ENCODE measurements at regions not wholly inside any gene's neighbourhood (a gene's known extent, or its start where the extent isn't known, plus 50 kb on each side); places are given as distances from the start of the nearest gene placed in this dataset.

DNA sequence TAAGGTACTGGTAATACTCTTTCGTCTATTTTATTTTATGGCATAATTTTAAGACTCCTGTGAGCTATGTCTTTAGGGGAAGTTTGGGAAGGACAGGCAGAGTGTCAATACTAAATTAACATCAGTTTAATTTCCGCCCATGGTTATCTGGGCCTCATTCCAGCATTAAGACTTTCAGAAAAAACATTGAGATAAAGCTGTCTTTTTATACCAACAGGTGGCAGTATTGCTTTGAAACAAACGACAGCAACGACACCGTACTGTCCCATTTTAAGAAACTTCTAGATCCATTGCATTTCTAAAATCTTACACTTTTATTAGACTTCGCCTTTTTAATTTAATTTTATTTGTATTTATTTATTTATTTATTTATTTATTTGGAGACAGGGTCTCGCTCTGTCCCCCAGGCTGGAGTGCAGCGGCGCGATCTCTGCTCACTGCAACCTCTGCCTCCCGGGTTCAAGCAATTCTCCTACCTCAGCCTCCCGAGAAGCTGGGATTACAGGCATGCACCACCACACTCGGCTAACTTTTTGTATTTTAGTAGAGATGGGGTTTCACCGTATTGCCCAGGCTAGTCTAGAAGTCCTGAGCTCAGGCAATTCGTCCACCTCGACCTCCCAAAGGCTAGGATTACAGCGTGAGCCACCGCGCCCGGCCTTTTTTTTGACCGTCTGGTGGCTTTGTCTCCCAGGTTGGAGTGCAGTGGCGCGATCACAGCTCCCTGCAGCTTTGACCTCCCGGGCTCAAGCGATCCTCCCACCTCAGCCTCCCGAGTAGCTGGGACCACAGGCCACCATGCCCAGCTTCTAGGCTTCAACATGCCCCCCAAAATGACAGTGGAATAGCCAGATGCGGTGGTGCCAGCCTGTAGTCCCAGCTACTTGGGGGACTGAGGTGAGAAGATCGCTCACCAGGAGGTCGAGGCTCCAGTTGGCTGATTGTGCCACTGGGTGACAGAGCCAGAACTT, 78.7 kb upstream of the C1GALT1 start:
- TF ChIP-seq, protein P1, sequence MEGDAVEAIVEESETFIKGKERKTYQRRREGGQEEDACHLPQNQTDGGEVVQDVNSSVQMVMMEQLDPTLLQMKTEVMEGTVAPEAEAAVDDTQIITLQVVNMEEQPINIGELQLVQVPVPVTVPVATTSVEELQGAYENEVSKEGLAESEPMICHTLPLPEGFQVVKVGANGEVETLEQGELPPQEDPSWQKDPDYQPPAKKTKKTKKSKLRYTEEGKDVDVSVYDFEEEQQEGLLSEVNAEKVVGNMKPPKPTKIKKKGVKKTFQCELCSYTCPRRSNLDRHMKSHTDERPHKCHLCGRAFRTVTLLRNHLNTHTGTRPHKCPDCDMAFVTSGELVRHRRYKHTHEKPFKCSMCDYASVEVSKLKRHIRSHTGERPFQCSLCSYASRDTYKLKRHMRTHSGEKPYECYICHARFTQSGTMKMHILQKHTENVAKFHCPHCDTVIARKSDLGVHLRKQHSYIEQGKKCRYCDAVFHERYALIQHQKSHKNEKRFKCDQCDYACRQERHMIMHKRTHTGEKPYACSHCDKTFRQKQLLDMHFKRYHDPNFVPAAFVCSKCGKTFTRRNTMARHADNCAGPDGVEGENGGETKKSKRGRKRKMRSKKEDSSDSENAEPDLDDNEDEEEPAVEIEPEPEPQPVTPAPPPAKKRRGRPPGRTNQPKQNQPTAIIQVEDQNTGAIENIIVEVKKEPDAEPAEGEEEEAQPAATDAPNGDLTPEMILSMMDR (IDR thresholded peaks at IDR 0.05): peak; percentile 62 to 66 (median 62)
- no peak for TF ChIP-seq EP300 (IDR thresholded peaks at IDR 0.05)
- no peak for TF ChIP-seq POLR2A (IDR thresholded peaks at IDR 0.05; ENCODE audit: low read depth)
- TF ChIP-seq POLR2AphosphoS5 (IDR thresholded peaks at IDR 0.05): no peak

Measured in esophagus muscularis mucosa (tissue), 4 donors.